Esophagus squamous epithelium (tissue), 5 donors: ENCODE measurements at regions not wholly inside any gene's neighbourhood (a gene's known extent, or its start where the extent isn't known, plus 50 kb on each side); places are given as distances from the start of the nearest gene placed in this dataset.

ENCODE experiments used
- DNase-seq: peaks from one replicate; lab custom pipeline; 2025; lab: John Stamatoyannopoulos, UW
- H3K27ac ChIP-seq, 4 donors: fragments of 200-600 bp; sonication (generic); one replicate each; pipeline ENCODE4 v1.5.1; 2016 to 2019; ENCODE audit warnings: mild to moderate bottlenecking in 1 of 4
- H3K27me3 ChIP-seq, 4 donors: fragments of 200-600 bp; sonication (generic); 1 replicate in 3 of 4; 2 replicates in 1 of 4; pipeline versions ENCODE4 v1.5.1 to v1.6.0; 2017 to 2021; ENCODE audit warnings: antibody characterized with exemption in 1 of 4
- H3K36me3 ChIP-seq, 3 donors: fragments of 200-600 bp; sonication (generic); one replicate each; pipeline ENCODE4 v1.5.1; 2016 to 2019
- H3K4me1 ChIP-seq, 3 donors: fragments of 200-600 bp; sonication (generic); one replicate each; pipeline ENCODE4 v1.5.1; 2017 to 2019
- H3K4me3 ChIP-seq, 4 donors: fragments of 200-600 bp; sonication (generic); 1 replicate in 3 of 4; 2 replicates in 1 of 4; pipeline ENCODE4 v1.5.1; 2016 to 2019; ENCODE audit warnings: mild to moderate bottlenecking in 2 of 4, moderate library complexity in 1 of 4
- H3K9me3 ChIP-seq, 3 donors: fragments of 200-600 bp; sonication (generic); one replicate each; pipeline ENCODE4 v1.5.1; 2016 to 2019
- POLR2A ChIP-seq, 4 donors: fragments of 450-650 bp; IDR thresholded peaks; one replicate each; pipeline ENCODE4 v1.6.1; 2017; ENCODE audit warnings: antibody characterized with exemption in 4 of 4, mild to moderate bottlenecking in 4 of 4, moderate library complexity in 3 of 4
- WGBS, 2 donors: methylation state at CpG; one replicate each; pipeline ENCODE4 v1.1.5; 2018; 5-methylcytosine and 5-hydroxymethylcytosine counted together
- intact Hi-C: fragments of 100-400 bp; cut with DNase I; formaldehyde crosslinking; loops from one replicate; pipeline ENCODE4 v1.15.0; 2022
- TF ChIP-seq, protein P1 (sequence below), 6 experiments: fragments of 450-650 bp in 4 of 6; fragments of 200-600 bp in 2 of 6; sonication (generic) in 2 of 6; IDR thresholded peaks; one replicate each; pipeline ENCODE4 v1.5.1; 2016 to 2019; ENCODE audit warnings: antibody characterized with exemption in 6 of 6, mild to moderate bottlenecking in 4 of 6, moderate library complexity in 4 of 6
- donor health status: DM: yes; HTN: yes; CAD: no.

DNA sequence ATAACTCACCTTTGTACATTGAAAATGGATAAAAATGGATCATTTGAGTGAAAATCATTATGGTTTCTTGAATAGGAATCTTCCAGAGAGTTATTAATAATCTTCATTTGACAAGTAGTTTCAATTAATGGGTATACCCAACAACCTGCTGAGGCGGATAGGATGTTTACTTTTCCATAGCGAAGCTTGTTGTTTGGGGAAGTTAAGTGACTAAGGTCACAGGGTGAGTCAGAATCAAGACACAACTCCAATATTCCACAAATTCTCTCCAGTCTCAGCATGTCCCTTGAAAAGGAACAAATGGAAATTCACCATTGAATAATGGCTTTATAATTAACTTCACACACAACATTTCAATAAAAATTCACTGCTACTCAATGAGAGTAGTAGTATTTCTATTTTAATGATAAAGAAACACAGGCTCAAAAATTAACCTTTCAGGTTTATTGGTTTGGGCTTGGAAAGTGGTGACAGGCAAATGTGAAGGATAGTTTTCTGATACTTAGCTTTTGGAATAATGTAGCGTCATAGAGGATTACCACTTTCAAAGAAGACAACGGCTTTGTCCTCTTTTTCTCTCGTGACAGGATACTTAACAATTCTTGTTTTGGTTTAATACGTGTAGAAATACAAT is 211.3 kb downstream of the GPD2 start:
- no peaks in the 10 kb centered on the region for H3K36me3 ChIP-seq
- no peak overlapping the region for H3K4me3 ChIP-seq
- peaks cover 0 to 6% (median 0%) of the 10 kb centered on the region in 3 donors for H3K4me1 ChIP-seq
- H3K27ac ChIP-seq: no peak overlapping the region
- WGBS, 2 donors: 67 to 71% methylated on average over 6 of the region's 6 CpGs
- intact Hi-C loops: no loop called here
- no peak for TF ChIP-seq POLR2A (IDR thresholded peaks at IDR 0.05)
- TF ChIP-seq, protein P1, sequence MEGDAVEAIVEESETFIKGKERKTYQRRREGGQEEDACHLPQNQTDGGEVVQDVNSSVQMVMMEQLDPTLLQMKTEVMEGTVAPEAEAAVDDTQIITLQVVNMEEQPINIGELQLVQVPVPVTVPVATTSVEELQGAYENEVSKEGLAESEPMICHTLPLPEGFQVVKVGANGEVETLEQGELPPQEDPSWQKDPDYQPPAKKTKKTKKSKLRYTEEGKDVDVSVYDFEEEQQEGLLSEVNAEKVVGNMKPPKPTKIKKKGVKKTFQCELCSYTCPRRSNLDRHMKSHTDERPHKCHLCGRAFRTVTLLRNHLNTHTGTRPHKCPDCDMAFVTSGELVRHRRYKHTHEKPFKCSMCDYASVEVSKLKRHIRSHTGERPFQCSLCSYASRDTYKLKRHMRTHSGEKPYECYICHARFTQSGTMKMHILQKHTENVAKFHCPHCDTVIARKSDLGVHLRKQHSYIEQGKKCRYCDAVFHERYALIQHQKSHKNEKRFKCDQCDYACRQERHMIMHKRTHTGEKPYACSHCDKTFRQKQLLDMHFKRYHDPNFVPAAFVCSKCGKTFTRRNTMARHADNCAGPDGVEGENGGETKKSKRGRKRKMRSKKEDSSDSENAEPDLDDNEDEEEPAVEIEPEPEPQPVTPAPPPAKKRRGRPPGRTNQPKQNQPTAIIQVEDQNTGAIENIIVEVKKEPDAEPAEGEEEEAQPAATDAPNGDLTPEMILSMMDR (IDR thresholded peaks at IDR 0.05): no peak
- H3K9me3 ChIP-seq: no peaks in the 10 kb centered on the region
- no peaks in the 10 kb centered on the region for H3K27me3 ChIP-seq
- DNase-seq: no peak

DNA sequence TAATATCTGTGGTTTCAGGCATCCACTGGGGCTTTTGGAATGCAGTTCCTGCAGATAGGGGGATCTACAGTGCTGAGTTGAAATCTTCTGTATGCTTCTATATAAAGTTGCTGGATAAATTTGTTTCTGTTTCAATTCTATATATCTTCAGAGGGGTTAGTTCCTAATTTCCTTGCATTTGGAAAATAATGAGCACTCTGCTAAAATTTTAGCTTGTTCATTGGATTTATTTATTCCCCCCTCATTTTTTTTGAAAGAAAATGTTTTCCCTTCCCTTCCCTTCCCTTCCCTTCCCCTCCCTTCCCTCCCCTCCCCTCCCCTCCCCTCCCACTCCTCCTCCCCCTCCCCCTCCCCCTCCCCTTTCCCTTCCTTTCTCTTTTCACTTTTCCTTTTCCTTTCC is 212.3 kb downstream of the GPD2 start:
- Histone ChIP-seq H3K9me3 (no peaks in the 10 kb centered on the region), H3K4me1 (peaks cover 0 to 11% (median 0%) of the 10 kb centered on the region in 3 donors), H3K36me3 (no peaks in the 10 kb centered on the region), H3K27me3 (no peaks in the 10 kb centered on the region), H3K27ac (no peak overlapping the region), H3K4me3 (no peak overlapping the region)
- TF ChIP-seq POLR2A (IDR thresholded peaks at IDR 0.05): no peak
- TF ChIP-seq, protein P1 (IDR thresholded peaks at IDR 0.05): no peak
- no peak for DNase-seq
- intact Hi-C loops: no loop called here

DNA sequence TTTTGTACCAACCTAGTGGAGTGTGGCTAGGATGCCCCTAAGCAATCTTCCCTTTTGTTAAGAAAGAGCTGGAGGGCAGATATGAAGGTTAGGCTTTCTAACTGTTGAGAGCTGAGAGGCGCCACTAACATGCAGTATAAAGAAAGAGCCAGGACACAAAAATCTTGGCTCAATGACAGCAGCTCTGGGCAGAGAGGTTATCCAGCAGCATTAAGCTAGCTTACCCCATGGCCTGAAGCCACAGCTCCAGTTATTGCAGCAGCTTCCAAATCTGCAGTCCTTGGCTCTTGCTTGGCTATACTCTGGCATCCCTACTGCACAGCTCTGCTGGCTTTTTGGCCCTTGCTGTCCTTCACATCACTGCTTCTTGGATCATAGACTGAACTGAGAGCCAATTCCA is 213.4 kb downstream of the GPD2 start:
- intact Hi-C loops: no loop called here
- H3K9me3 ChIP-seq: no peaks in the 10 kb centered on the region
- TF ChIP-seq, protein P1 (IDR thresholded peaks at IDR 0.05): no peak
- no peak for TF ChIP-seq POLR2A (IDR thresholded peaks at IDR 0.05)
- H3K4me3 ChIP-seq: no peak overlapping the region
- no peaks in the 10 kb centered on the region for H3K36me3 ChIP-seq
- no peak for DNase-seq
- H3K27ac ChIP-seq: no peak overlapping the region
- 67 to 70% methylated on average over 1 of the region's 1 CpG for WGBS, 2 donors
- peaks cover 0 to 17% (median 0%) of the 10 kb centered on the region in 3 donors for H3K4me1 ChIP-seq
- no peaks in the 10 kb centered on the region for H3K27me3 ChIP-seq

DNA sequence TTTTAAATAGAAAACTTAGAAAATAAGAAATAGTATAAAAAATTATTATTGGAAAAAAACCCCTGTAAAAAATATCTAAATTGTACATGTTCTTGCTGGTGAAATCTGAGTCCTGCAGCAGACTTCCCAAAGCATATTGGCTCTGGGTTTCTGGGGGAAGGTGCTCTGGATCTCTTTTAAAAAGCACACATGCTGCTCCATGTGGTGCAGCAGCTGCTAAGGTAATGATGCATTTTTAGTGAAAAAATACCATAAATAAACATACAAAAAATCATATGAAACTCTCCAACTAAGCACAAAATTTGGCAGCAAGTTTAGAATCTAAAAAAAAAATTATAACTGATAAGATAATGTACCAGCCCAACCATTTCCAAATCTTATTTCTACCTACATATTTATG is 216.5 kb downstream of the GPD2 start:
- DNase-seq: no peak
- H3K36me3 ChIP-seq: no peaks in the 10 kb centered on the region
- H3K4me1 ChIP-seq: peaks cover 0 to 17% (median 0%) of the 10 kb centered on the region in 3 donors
- H3K9me3 ChIP-seq: no peaks in the 10 kb centered on the region
- H3K4me3 ChIP-seq: no peak overlapping the region
- intact Hi-C loops: no loop called here
- no peak for TF ChIP-seq POLR2A (IDR thresholded peaks at IDR 0.05)
- TF ChIP-seq, protein P1 (IDR thresholded peaks at IDR 0.05): no peak
- no peaks in the 10 kb centered on the region for H3K27me3 ChIP-seq
- no peak overlapping the region for H3K27ac ChIP-seq

DNA sequence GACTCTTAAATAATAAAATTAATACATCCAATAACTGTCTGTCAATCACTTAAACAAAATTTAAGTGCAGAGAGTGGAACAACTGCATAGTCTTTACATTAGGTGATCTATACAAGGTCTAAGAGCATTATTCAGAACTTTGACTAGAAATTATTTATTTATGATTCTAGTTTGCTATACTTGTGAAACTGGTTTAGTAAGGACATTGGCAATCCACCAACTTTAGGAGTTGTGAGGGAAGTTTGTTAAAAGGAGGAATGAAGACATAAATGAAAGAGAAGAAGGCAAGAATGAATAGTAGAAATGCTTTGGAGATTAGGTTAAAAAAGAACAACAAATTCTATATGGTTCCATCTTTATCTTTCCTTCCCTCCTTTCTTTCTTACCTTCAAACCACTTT is 217.5 kb downstream of the GPD2 start:
- no peaks in the 10 kb centered on the region for H3K9me3 ChIP-seq
- H3K4me3 ChIP-seq: no peak overlapping the region
- TF ChIP-seq POLR2A (IDR thresholded peaks at IDR 0.05): no peak
- TF ChIP-seq, protein P1 (IDR thresholded peaks at IDR 0.05): no peak
- H3K4me1 ChIP-seq: peaks cover 0 to 17% (median 0%) of the 10 kb centered on the region in 3 donors
- intact Hi-C loops: no loop called here
- H3K27me3 ChIP-seq: no peaks in the 10 kb centered on the region
- no peak for DNase-seq
- H3K36me3 ChIP-seq: no peaks in the 10 kb centered on the region
- no peak overlapping the region for H3K27ac ChIP-seq
